Activated CD4-positive, alpha-beta T cell treated with anti-CD3 and anti-CD28 coated beads for 4 hours (primary cell): ENCODE measurements at regions not wholly inside any gene's neighbourhood (a gene's known extent, or its start where the extent isn't known, plus 50 kb on each side); places are given as distances from the start of the nearest gene placed in this dataset.
"Not testable (repeated sequence)": the region's sequence is repeated elsewhere in the genome, so short reads cannot be mapped to it uniquely, and the experiment has no call there.

Source experiments
- DNase-seq, 2 donors: peaks; one replicate each; pipeline ENCODE4 v3.0.0-alpha.2; 2020

DNA sequence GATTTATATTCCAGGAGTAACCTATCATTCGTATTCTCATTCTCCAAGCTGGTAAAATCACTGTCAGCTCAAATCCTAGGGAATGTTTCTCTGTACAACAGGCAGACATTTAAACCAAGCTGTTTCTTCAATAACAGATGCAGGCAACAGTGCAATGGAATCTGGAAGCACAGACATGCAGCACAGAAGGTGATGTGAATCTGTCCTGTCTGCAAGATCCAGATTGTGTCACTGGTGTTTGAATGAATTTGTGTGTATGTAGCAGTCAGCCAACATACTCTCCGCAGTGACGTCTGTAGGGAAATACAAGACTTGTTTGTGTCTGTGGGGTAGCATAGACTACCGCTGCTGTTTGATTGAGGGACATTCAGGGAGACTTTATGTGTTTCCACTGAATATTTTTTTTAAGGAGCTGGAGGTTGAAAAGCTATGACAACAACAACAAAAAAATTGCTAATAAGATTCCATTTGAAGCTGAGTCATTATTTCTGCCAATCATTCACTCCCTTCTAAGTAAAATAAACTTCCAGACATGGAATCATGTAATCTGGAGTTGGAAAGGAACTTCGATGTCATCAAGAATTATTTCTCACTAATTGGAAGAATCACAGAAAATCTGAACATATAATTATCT, 122.9 kb upstream of the MYO3A start:
- no peak for DNase-seq

DNA sequence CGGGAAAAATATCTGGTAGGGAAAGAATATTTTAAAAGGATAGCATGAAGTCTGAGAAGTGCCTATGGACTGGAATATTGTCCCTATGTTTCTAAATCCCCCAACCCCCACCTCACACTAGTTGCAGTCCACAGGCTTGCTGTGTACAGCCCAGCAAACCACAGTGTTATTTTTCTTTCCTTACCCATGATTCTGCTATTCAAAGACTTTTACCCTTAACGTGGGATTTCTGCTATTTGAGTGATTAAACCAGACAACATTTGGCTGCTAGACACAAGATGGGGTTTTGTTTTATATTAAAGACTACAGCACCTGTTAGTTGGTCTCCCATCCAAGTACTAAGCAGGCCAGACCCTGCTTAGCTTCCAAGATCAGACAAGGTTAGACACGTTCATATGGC, 120.5 kb upstream of the MYO3A start:
- DNase-seq, result no peak

DNA sequence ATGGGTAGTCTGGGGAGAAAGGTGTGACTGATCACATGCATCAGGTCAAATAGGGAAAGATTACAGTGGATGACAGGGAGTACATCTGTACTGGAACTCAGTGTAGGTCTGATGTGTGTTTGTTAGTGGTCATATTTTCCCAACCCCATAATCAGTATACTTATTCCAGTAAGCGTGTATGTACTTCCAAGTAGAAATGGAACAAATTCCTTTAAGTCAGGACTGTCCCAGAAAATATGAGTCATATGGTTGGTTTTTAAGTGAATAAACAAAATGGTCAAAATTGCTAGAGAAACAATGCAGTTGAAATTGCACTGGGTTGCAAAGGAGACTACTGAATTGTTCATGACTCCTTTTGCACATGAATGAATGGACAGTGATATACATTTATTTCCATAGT, 118.8 kb upstream of the MYO3A start:
- DNase-seq, result no peak

DNA sequence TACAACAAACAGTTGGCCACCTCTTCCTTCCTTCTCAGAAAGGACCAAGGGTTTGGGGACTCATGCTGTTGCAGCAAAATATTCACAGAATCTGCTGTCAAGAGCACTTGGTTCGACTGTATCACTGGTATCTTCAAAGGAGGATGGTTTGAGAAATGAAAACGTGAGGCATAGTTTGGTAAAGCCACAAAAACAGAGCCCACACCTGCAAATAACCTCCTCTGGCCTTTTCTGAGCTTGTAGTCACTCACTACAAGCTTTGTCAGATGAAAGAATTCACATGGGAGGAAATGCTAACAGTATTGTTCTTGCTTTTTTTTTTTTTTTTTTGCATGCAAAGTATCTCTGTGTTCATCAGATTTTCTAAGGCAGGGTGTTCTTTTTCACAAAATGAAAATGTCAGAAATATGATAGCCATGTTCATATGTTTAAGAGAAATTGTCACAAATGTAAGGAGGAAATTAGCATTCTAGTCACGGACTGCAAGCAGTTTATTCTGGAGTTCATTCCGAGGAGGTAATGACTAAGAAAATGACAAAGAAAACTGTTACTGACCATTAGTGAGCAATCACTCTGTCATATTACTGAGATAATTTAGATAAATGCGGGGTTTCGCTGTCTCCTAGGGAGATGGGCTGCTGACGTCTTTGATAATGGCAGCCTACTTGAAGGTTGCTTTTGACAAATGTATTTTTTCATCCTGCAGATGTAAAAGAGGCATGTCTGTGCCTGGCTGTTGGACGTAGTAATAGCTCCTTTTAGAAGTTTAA, 117.8 kb upstream of the MYO3A start:
- no peak for DNase-seq

DNA sequence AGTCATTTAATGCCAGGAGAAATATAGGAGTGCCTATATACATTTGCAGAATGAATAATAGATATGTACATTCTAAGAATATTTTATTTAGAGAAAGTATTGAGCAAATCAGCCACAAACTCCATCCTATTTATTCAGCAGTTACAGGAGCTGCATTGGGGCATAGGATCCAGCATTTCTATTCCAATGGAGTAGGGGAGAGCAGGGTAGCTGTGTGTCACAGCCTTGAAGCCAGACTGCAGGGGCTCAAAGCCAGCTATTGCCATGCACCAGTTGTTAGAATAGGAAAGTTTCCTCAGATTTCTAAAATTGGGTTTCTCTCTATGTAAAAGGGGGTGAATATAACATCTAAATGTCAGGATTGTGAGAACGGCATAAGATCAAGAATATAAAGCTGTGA, 116.8 kb upstream of the MYO3A start:
- no peak for DNase-seq

DNA sequence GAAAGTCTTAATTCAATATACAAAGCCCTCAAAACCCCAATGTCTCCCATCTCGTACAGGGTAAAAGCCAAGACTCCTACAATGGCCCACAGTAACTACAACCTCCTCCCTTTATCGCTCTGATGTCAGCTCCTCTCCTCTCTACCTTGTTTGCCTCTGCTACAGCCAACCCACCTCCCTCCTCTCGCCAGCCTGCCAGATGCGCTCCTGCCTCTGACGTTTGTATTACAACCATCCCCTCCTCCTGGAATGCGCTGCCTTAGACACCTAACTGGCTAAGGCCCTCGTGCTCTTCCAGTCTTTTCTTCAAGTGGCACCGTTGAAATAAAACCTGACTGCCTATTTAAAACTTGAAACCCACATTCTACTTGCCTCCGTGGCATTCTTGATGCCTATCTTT, 115.3 kb upstream of the MYO3A start:
- no peak for DNase-seq

DNA sequence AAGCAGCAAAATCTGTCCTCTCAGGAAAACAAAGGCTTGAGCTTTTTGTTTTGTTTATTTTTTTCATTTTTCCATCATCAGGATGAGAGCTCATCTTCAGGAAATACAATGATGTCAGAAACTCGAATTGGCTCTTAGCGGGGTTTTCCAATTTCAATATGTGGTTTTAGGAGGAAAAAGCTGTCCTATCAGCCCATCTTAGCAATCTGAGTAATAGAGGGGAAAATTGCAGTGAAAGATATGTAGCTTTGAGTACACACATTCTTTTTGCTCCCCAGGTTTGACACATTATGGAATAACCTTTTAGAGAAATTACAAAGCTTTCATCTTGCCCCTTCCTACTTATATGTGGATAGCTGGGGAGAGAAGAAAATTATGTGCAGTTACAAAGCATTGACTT, 113.6 kb upstream of the MYO3A start:
- no peak for DNase-seq

DNA sequence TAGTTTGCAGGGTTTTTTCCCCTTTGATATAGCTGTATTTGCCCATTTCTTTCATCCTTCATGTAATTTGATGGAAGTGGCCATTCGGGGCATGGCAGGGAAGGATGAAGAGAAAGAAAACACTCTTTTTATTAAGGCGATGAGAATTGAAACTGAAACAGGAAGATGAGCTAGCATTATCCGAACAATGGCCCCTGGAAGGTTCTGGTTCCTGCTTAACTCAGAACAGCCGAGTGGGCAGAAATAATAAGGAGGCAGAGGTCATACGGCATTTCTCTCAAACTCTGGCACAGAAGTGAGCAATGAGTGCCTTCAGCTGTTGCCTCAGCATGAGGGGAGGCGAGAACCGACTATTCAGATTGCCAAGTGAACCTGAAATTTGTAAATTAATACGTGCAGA, 113.2 kb upstream of the MYO3A start:
- DNase-seq, result no peak

DNA sequence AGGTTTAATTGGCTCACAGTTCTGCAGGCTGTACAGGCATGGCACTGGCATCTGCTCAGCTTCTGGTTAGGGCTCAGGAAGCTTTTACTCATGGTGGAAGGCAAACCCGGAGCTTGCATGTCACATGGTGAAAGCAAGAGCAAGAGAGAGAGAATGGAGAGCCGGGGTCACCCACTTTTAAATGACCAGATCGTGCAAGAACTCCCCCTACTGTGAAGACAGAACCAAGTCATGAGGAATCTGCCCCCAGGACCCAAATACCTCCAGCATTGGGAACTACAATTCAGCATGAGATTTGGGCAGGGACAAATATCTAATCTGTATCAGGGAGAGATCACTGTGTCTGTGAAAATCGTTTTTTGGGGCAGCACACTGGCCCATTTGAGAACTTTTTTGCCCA, 110.0 kb upstream of the MYO3A start:
- no peak for DNase-seq

DNA sequence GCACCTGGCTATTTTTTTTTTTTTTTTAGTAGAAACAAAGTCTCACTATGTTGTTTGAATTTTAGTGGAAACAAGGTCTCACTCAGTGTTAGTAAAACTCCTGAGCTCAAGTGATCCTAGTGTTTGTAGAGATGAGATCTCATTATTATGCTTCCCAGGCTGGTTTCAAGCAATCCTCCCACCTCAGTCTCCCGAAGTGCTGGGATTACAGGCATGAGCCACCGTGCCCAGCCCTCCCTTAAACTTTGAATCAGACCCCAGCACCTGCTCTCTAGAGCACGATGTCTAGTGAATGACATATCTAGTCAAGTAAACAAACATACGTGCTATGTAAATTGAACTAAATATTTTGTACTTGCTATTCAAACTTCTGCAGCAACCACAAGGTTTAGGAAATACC, 105.6 kb upstream of the MYO3A start:
- no peak for DNase-seq

DNA sequence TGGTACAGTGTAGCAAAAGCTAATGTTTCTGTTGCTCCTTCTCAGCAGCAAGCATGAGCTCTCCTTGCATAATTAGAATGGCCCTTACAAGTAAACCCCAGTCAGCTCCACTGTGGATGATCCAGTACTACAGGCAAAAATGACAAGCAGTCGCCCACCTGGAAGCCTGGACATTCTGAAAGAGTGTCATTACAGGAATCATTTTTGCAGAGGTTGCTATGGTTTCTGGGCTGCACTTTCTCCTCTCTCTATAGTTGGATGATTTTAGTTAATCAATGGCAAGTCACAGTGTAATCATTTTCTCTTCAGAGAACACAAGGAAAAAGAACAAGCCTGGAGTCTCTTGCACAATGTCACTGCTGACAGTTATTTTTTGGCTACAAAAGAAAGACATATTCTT, 102.9 kb upstream of the MYO3A start:
- no peak for DNase-seq

DNA sequence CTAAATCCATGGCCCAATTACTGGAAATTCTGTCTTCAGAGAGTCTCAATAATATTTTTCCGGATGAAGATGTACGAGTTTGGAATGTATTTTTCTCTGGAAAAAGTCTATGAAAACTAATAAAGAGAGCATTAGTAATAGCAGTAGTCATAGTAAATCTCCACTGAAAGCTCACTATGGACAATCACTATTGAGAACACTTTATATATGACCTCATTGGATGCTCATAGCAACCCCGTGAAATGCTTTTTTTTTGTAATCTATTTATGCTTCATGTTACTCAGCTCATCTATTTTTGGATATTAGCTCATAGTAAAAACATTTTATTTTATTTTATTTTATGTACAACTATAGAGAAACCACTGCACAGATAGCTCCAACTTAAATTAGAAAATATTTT, 94.3 kb upstream of the MYO3A start:
- DNase-seq, result no peak

DNA sequence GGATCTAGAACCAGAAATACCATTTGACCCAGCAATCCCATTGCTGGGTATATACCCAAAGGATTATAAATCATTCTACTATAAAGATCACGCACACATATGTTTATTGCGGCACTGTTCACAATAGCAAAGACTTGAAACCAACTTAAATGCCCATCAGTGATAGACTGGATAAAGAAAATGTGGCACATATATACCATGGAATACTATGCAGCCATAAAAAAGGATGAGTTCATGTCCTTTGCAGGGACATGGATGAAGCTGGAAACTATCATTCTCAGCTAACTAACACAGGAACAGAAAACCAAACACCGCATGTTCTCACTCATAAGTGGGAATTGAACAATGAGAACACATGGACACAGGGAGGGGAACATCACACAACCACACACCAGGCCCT, 93.2 kb upstream of the MYO3A start:
- not testable (repeated sequence) for DNase-seq

DNA sequence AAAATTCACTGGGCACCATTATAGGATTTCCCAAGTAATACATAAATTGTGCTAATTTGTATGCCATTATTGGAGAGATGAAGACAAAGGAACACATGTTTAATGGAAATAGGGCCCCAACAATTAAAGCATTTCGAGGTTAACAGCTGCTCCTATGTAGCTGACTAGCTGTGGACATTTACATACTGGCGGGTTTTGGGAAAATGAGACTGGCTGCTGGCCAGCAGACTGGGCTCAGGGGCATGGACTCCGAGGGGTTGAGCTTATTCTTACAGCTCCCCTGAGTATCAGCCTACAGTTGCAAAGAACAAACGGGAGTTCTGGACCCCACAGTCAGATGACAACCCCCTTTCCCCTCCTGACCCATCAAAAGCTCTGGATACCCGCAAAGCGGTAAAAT, 91.9 kb upstream of the MYO3A start:
- DNase-seq, result no peak

DNA sequence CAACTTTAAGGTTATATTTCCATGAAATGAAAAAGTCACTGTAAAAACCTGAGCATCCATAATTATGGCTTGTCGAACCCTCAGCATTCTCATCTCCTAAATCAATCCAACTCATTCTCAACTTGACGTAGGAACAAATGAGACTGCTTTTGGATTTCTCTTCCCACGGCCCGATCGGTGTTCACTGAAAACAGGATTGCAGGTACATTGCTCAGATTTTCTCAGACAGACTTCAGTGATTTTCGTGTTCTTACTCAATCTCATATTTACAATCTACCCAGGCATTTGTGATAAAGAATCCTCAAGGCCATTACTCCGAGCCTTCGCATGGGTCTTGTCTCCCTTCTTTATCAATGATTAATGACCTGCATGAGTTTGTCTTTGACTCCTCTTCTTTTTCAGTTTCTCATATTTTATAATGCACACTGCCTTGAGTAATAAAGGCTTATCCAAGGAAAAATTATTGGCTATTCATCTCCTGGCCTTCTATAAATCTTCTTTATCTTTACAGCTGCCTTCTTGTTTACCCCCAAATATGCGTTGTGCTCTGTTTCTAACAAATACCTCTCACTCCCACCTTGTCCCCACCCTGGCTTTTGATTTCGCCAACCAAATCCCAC, 90.4 kb upstream of the MYO3A start:
- no peak for DNase-seq

DNA sequence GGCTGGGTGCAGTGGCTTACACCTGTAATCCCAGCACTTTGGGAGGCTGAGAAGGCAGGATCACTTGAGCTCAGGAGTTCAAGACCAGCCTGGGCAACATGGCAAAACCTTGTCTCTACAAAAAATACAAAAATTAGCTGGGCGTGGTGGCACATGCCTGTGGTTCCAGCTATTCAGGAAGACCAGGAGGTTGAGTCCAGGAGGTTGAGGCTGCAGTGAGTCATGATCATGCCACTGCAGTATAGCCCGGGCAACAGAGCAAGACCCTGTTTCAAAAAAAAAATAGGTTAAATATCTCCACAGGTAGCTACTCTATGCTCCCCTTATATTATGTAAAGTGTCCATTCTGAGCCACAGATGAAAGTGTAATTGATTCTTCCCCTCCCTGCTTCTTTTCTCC, 89.3 kb upstream of the MYO3A start:
- DNase-seq, result not testable (repeated sequence)

DNA sequence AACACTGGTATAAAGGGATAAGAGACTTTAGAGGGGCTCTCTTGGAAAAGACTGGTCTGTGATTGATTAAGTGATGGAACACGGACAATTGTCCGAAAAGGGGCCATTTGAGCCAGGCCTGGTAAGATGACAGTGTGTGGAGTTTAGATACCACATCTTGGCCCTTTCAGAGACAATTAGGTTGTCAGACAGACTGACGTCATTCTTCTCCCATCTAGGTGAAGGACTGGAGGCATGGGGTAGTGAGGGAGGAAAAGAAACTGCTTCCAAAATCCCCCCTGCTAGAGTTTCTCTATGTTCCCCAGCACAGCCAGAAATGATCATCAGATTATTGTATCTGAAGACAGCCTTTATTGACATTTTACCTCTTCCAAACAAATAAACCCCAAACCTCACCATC, 84.8 kb upstream of the MYO3A start:
- no peak for DNase-seq

DNA sequence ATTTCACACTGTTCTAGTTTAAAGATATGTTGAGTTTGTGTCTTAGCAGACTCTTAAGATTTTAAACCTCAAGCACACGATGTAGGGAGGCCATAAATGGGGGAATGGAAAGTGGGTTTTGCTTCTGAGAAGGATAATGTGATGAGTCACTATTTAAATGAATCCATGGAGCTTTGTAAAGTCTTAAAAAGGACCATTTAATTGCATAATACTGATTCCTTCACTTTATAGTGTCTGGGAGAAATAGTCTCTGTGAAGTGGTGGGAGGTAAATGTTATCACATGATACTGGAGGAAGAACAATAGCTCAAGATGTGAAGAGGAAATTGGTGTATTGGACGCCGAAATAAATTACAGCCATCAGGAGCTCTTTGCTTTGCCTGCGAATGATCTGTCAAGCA, 84.0 kb upstream of the MYO3A start:
- DNase-seq, result no peak

DNA sequence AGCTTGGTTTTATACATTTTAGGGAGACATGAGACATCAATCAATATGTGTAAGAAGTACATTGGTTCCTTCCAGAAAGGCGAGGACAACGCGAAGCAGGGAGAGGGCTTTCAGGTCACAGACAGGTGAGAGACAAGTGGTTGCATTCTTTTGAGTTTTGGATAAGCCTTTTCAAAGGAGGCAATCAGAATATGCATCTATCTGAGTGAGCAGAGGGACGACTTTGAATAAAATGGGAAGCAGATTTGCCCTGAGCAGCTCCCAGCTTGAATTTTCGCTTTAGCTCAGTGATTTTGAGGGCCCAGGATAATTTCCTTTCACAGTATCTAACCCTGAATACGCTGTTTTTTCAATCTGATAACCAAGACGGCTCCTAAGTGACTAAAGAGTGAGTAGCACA, 82.5 kb upstream of the MYO3A start:
- no peak for DNase-seq

DNA sequence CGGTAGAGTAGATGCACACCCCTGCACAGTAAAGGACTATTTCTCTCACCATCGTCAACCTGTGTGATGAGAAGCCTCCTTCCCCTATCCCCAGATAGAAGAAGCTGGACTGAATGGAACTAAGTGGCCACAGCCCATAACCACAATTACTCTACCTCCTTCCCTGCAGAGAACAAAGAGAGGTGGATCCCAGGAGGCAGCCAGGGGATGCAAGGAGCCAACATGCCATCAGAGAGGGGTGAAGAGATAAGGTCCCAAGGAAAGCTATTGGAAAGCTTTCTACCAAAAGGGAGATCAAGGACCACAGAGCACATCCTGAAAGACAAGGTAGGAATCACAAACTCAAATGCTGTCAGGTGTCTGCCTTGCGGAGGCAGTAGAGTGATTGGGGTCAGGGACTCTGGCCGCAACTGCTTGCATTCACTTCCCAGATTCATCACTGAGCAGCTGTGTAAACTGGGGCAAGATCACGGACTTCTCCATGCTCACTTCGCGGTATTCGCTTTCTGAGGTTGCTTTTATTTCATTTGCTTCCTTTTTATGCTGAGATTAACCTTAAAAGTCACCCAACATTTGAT, 81.6 kb upstream of the MYO3A start:
- DNase-seq, result no peak

DNA sequence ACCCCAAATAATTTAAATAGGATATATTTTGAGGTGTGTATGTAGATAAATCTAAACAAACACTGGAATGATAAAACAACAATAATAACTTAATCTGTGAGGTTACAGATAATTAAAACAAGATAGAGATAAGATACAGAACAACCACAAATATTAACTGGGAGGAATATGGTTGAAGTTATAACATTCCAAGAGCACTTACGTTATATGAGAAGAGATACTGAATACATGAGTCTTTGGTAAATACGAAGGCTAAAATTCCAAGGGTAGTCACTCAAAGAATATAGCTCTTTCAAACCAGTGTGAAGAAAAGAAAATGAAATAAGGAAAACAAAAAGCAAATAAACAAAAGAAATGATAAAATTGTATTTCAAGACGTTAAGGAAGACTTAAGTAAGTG, 76.0 kb upstream of the MYO3A start:
- DNase-seq, result no peak

DNA sequence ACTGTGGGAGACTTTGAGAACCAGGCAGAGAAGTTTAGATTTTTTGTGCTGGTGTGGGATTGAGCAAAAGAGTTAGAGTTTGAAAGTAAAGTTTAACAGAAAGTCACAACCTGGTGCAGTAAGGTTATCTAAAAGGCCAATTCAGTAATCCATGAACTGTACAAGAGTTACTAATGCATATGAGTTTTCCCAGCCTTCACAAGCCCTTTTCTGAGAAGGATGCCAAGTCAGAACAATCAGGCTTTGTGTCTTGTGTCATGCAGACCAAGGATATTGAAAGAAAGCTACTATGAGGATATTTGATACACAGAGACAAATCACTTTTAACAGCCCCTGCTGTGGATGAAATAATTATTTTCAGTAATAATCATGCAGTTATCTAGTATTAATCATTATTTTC, 68.8 kb upstream of the MYO3A start:
- no peak for DNase-seq

DNA sequence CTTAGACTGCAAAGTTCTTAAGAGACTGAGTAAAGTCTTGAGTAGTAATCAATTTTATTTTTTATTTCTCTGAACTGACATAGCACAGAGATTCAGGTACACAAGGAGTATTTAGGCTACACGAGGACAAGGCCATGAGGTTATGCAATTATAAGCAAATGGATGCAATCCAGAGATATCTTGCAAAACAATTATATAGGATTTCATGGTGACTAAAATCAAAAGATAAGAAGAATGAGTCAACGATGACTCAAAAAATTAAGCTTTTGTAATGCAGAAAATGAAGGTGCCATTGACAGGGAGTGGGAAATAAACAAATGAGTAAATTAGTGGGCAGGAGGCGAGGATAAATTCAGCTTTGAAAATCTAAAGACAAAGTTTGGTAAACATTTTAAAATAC, 66.7 kb upstream of the MYO3A start:
- no peak for DNase-seq

DNA sequence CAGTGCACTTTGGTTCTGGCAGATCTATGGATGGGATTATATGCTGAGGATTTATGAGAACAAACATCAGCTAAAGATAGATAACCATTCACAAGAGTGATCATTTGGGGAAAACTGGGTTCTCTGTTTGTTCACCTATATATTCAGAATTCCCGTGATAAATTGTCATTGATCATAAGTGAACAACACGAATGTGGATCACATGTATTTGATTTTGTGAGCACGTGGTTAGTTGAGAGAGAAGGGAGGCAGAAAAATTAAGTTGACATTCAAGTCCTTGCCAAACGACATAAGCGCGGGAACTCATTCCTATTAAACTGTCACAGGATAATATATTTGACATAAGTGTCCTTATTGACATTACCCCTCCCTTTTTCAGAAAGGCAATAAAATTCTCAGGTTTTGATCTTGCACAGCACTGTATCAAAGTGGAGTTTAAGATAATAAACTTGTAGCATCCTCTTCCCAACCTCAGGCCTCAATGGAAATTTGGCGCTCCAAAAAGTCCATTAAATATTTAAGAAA, 64.9 kb upstream of the MYO3A start:
- no peak for DNase-seq
